Neural cell (in vitro differentiated cells): ENCODE measurements at regions not wholly inside any gene's neighbourhood (a gene's known extent, or its start where the extent isn't known, plus 50 kb on each side); places are given as distances from the start of the nearest gene placed in this dataset.

Experiments
- H2AFZ ChIP-seq: fragments of 200-600, 300-800 bp; sonication (generic), shearing (Covaris generic); 2 replicates; pipeline ENCODE4 v1.6.0; 2014; ENCODE audit warnings: low read depth, mild to moderate bottlenecking, antibody characterized with exemption, low read length, moderate library complexity
- H3F3A ChIP-seq: fragments of 200-600 bp; shearing (Covaris generic); 2 replicates; pipeline ENCODE4 v1.6.1; 2016; ENCODE audit warnings: mild to moderate bottlenecking, moderate library complexity, mixed read lengths, antibody characterized with exemption, low read length; ENCODE audit not compliant: insufficient read depth, poor library complexity, severe bottlenecking
- H3K27ac ChIP-seq: fragments of 200-600, 300-800 bp; sonication (generic), shearing (Covaris generic); 2 replicates; pipeline ENCODE4 v1.5.1; 2014; ENCODE audit warnings: mild to moderate bottlenecking, low read length, moderate library complexity
- H3K27me3 ChIP-seq: fragments of 300-800, 200-600 bp; sonication (generic), shearing (Covaris generic); 2 replicates; pipeline ENCODE4 v1.6.0; 2014; ENCODE audit warnings: mild to moderate bottlenecking, low read depth, low read length, moderate library complexity; ENCODE audit not compliant: insufficient read depth
- H3K36me3 ChIP-seq: fragments of 300-800, 200-600 bp; sonication (generic), shearing (Covaris generic); 2 replicates; pipeline ENCODE4 v1.5.1; 2014; ENCODE audit warnings: mild to moderate bottlenecking, antibody characterized with exemption, low read length, moderate library complexity; ENCODE audit not compliant: insufficient read depth
- H3K4me2 ChIP-seq: fragments of 300-800, 200-600 bp; sonication (generic), shearing (Covaris generic); 2 replicates; pipeline ENCODE4 v1.6.0; 2014; ENCODE audit warnings: mild to moderate bottlenecking, low read length
- H3K4me3 ChIP-seq: fragments of 300-800, 200-600 bp; sonication (generic), shearing (Covaris generic); 2 replicates; pipeline ENCODE4 v1.5.1; 2014; ENCODE audit warnings: mild to moderate bottlenecking, low read length, moderate library complexity
- H3K79me2 ChIP-seq: fragments of 200-600 bp; shearing (Covaris generic); replicated peaks from 2 replicates; pipeline ENCODE4 v1.6.0; 2014; ENCODE audit warnings: mild to moderate bottlenecking, low read length, moderate library complexity; ENCODE audit not compliant: insufficient read depth
- H3K9ac ChIP-seq: fragments of 300-800, 200-600 bp; sonication (generic), shearing (Covaris generic); 2 replicates; pipeline ENCODE4 v1.6.1; 2016; ENCODE audit warnings: mild to moderate bottlenecking, low read length, mixed read lengths
- H3K9me2 ChIP-seq: fragments of 200-600 bp; shearing (Covaris generic); 2 replicates; pipeline ENCODE4 v1.6.1; 2016; ENCODE audit warnings: mild to moderate bottlenecking, low read length, mixed read lengths; ENCODE audit not compliant: insufficient read depth
- H3K9me3 ChIP-seq: fragments of 200-600, 300-800 bp; sonication (generic), shearing (Covaris generic); 2 replicates; pipeline ENCODE4 v1.6.1; 2016; ENCODE audit warnings: mild to moderate bottlenecking, mixed run types, low read length, moderate library complexity, mixed read lengths
- H4K20me1 ChIP-seq: fragments of 200-600 bp; shearing (Covaris generic); 2 replicates; pipeline ENCODE4 v1.6.1; 2016; ENCODE audit warnings: mild to moderate bottlenecking, mixed run types; ENCODE audit not compliant: insufficient read depth
- EP300 ChIP-seq: fragments of 450-650 bp; conservative IDR thresholded peaks from 2 replicates; pipeline ENCODE4 v1.6.1; 2014; ENCODE audit warnings: antibody characterized with exemption, mild to moderate bottlenecking, moderate library complexity; ENCODE audit not compliant: poor library complexity, severe bottlenecking
- EZH2 ChIP-seq: fragments of 200-600, 300-800 bp; shearing (Covaris generic), sonication (generic); IDR thresholded peaks from 2 replicates; pipeline ENCODE4 v1.6.1; 2014; ENCODE audit warnings: antibody characterized with exemption, low read length, borderline replicate concordance, mild to moderate bottlenecking; ENCODE audit not compliant: insufficient read depth, poor library complexity, severe bottlenecking
- MXI1 ChIP-seq: fragments of 450-650 bp; conservative IDR thresholded peaks from 2 replicates; pipeline ENCODE4 v1.6.1; 2014; ENCODE audit warnings: antibody characterized with exemption, mild to moderate bottlenecking; ENCODE audit not compliant: poor library complexity, severe bottlenecking
- POLR2AphosphoS5 ChIP-seq: IDR thresholded peaks from 2 replicates; pipeline ENCODE4 v1.6.1; 2012
- RAD21 ChIP-seq: fragments of 450-650 bp; conservative IDR thresholded peaks from 2 replicates; pipeline ENCODE4 v1.6.1; 2014; ENCODE audit warnings: antibody characterized with exemption, mild to moderate bottlenecking, moderate library complexity
- SMC3 ChIP-seq: fragments of 450-650 bp; conservative IDR thresholded peaks from 2 replicates; pipeline ENCODE4 v1.6.1; 2014; ENCODE audit warnings: antibody characterized with exemption, mild to moderate bottlenecking, moderate library complexity; ENCODE audit not compliant: poor library complexity
- TAF1 ChIP-seq: IDR thresholded peaks from 2 replicates; pipeline ENCODE4 v1.6.1; 2012; ENCODE audit warnings: low read depth
- TF ChIP-seq, protein P1 (sequence below): fragments of 450-650 bp; IDR thresholded peaks from 2 replicates; pipeline ENCODE4 v1.5.1; 2014; ENCODE audit warnings: antibody characterized with exemption, mild to moderate bottlenecking, moderate library complexity; ENCODE audit not compliant: poor library complexity, severe bottlenecking
- TF ChIP-seq, protein P2 (sequence below): IDR thresholded peaks from 2 replicates; pipeline ENCODE4 v1.6.1; 2012; ENCODE audit warnings: borderline replicate concordance

DNA sequence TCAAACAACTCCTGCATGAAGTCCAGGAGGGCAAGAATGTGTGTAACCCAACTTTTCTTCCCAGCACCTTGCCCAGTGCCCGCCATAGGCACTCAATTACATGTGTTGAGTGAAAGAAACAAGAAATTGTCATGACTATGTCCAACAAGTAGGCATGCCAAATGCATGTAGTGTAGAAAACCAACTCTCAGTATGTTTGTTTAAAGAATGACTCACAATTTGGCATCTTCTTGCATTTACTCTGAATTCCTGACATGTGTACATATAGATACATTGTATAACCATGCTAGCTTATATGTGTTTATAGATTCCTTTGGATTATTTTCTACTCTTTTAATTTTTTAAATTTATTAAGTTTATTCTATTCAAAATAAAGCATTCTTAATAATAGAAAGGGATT, 305.0 kb downstream of the EFNB2 start:
- no peak overlapping the region for H2AFZ ChIP-seq
- no peaks in the 10 kb centered on the region for H4K20me1 ChIP-seq
- no peak overlapping the region for H3K4me3 ChIP-seq
- no peaks in the 10 kb centered on the region for H3F3A ChIP-seq
- TF ChIP-seq RAD21 = no peak
- TF ChIP-seq SMC3 = no peak
- TF ChIP-seq MXI1 = no peak
- TF ChIP-seq, protein P1, sequence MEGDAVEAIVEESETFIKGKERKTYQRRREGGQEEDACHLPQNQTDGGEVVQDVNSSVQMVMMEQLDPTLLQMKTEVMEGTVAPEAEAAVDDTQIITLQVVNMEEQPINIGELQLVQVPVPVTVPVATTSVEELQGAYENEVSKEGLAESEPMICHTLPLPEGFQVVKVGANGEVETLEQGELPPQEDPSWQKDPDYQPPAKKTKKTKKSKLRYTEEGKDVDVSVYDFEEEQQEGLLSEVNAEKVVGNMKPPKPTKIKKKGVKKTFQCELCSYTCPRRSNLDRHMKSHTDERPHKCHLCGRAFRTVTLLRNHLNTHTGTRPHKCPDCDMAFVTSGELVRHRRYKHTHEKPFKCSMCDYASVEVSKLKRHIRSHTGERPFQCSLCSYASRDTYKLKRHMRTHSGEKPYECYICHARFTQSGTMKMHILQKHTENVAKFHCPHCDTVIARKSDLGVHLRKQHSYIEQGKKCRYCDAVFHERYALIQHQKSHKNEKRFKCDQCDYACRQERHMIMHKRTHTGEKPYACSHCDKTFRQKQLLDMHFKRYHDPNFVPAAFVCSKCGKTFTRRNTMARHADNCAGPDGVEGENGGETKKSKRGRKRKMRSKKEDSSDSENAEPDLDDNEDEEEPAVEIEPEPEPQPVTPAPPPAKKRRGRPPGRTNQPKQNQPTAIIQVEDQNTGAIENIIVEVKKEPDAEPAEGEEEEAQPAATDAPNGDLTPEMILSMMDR = no peak
- no peak for TF ChIP-seq TAF1
- no peak for TF ChIP-seq EZH2
- no peak for TF ChIP-seq EP300
- TF ChIP-seq POLR2AphosphoS5 = no peak
- TF ChIP-seq, protein P2, sequence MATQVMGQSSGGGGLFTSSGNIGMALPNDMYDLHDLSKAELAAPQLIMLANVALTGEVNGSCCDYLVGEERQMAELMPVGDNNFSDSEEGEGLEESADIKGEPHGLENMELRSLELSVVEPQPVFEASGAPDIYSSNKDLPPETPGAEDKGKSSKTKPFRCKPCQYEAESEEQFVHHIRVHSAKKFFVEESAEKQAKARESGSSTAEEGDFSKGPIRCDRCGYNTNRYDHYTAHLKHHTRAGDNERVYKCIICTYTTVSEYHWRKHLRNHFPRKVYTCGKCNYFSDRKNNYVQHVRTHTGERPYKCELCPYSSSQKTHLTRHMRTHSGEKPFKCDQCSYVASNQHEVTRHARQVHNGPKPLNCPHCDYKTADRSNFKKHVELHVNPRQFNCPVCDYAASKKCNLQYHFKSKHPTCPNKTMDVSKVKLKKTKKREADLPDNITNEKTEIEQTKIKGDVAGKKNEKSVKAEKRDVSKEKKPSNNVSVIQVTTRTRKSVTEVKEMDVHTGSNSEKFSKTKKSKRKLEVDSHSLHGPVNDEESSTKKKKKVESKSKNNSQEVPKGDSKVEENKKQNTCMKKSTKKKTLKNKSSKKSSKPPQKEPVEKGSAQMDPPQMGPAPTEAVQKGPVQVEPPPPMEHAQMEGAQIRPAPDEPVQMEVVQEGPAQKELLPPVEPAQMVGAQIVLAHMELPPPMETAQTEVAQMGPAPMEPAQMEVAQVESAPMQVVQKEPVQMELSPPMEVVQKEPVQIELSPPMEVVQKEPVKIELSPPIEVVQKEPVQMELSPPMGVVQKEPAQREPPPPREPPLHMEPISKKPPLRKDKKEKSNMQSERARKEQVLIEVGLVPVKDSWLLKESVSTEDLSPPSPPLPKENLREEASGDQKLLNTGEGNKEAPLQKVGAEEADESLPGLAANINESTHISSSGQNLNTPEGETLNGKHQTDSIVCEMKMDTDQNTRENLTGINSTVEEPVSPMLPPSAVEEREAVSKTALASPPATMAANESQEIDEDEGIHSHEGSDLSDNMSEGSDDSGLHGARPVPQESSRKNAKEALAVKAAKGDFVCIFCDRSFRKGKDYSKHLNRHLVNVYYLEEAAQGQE = no peak
- no peaks in the 10 kb centered on the region for H3K79me2 ChIP-seq
- no peaks in the 10 kb centered on the region for H3K9me3 ChIP-seq
- no peak overlapping the region for H3K9ac ChIP-seq
- H3K4me2 ChIP-seq = no peak overlapping the region
- H3K27me3 ChIP-seq = no peaks in the 10 kb centered on the region
- H3K36me3 ChIP-seq = no peaks in the 10 kb centered on the region
- H3K9me2 ChIP-seq = no peaks in the 10 kb centered on the region
- no peak overlapping the region for H3K27ac ChIP-seq

DNA sequence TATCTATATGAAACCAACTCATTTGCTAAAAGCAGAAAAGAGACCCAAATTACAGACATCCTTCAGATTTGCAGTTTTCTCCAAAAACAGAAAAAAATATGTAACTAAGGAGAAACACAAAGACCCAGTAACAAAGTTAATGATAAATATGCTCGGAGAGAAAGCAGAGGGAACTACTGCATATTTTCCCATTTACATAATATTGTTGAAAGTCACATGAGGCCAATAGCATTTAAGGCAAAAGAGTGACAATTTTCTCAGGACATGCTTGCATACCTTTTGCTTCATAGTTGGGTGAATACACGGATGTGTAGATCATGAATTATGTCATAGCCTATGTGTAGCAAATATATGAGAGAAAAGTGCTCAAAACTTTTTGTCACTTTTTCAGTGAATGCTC, 310.3 kb downstream of the EFNB2 start:
- Histone ChIP-seq H2AFZ (no peak overlapping the region), H3F3A (no peaks in the 10 kb centered on the region), H3K9me2 (no peaks in the 10 kb centered on the region), H3K4me2 (no peak overlapping the region), H3K79me2 (no peaks in the 10 kb centered on the region), H3K9ac (no peak overlapping the region), H4K20me1 (no peaks in the 10 kb centered on the region), H3K36me3 (no peaks in the 10 kb centered on the region), H3K9me3 (no peaks in the 10 kb centered on the region), H3K27me3 (no peaks in the 10 kb centered on the region), H3K4me3 (no peak overlapping the region), H3K27ac (no peak overlapping the region)
- TF ChIP-seq TAF1 = no peak
- TF ChIP-seq, protein P1 = no peak
- TF ChIP-seq MXI1 = no peak
- TF ChIP-seq EZH2 = no peak
- TF ChIP-seq SMC3 = no peak
- no peak for TF ChIP-seq RAD21
- no peak for TF ChIP-seq EP300
- TF ChIP-seq, protein P2 = no peak
- TF ChIP-seq POLR2AphosphoS5 = no peak
